ENCODE measurements at regions not wholly inside any gene's neighbourhood (a gene's known extent, or its start where the extent isn't known, plus 50 kb on each side); places are given as distances from the start of the nearest gene placed in this dataset.

- H3K27ac ChIP-seq (ENCODE audit: low read depth, low read length), result no peak overlapping the region
- H3K9me3 Mint-ChIP-seq, result peaks cover 0 to 2% (median 0%) of the 10 kb centered on the region in 11 donors
- ChIA-PET CTCF (no interaction called here), POLR2A (no interaction called here)
- intact Hi-C loops (cut with micrococcal nuclease), result no loop called here
- H3K27me3 ChIP-seq (ENCODE audit: control insufficient read depth in 2 of 2, insufficient read depth in 2 of 2, low read length in 2 of 2), result no peaks in the 10 kb centered on the region
- no peaks in the 10 kb centered on the region for H3K36me3 Mint-ChIP-seq
- H3K4me1 ChIP-seq (ENCODE audit: control insufficient read depth in 2 of 2, insufficient read depth in 2 of 2, low read length in 2 of 2), result no peaks in the 10 kb centered on the region
- H3K27ac Mint-ChIP-seq, result no peak overlapping the region
- H3K27me3 Mint-ChIP-seq, result peaks cover 0 to 13% (median 9%) of the 10 kb centered on the region in 5 donors
- no peaks in the 10 kb centered on the region for H3K9me3 ChIP-seq (ENCODE audit: control insufficient read depth in 2 of 3, low read length in 3 of 3)
- H3K36me3 ChIP-seq (ENCODE audit: control insufficient read depth in 2 of 3, insufficient read depth in 3 of 3, low read length in 3 of 3), result no peaks in the 10 kb centered on the region
- no peak overlapping the region for H3K4me3 Mint-ChIP-seq
- no peak for ATAC-seq
- H3K4me1 Mint-ChIP-seq, result no peaks in the 10 kb centered on the region
- DNase-seq, result no peak
- no peak overlapping the region for H3K4me3 ChIP-seq (ENCODE audit: low read length)
Measured at GRCh38 chr12:105740369-105740768, 398.4 kb downstream of the NUAK1 start.

GRCh38 chr12:105740970-105741725 lies 397.6 kb downstream of the NUAK1 start:
- POLR2A ChIA-PET, result no interaction called here
- ATAC-seq, result no peak
- no peak for DNase-seq
- H3K4me3 Mint-ChIP-seq, result no peak overlapping the region
- H3K27me3 Mint-ChIP-seq, result peaks cover 0 to 14% (median 9%) of the 10 kb centered on the region in 5 donors
- no peaks in the 10 kb centered on the region for H3K36me3 Mint-ChIP-seq
- intact Hi-C loops (cut with micrococcal nuclease), result no loop called here
- no peaks in the 10 kb centered on the region for H3K9me3 ChIP-seq (ENCODE audit: control insufficient read depth in 2 of 3, low read length in 3 of 3)
- no peak overlapping the region for H3K4me3 ChIP-seq (ENCODE audit: low read length)
- no peaks in the 10 kb centered on the region for H3K27me3 ChIP-seq (ENCODE audit: control insufficient read depth in 2 of 2, insufficient read depth in 2 of 2, low read length in 2 of 2)
- H3K36me3 ChIP-seq (ENCODE audit: control insufficient read depth in 2 of 3, insufficient read depth in 3 of 3, low read length in 3 of 3), result no peaks in the 10 kb centered on the region
- no peak overlapping the region for H3K27ac ChIP-seq (ENCODE audit: low read depth, low read length)
- CTCF ChIA-PET, result no interaction called here
- no peak overlapping the region for H3K27ac Mint-ChIP-seq
- H3K9me3 Mint-ChIP-seq, result peaks cover 0 to 2% (median 0%) of the 10 kb centered on the region in 11 donors
- H3K4me1 Mint-ChIP-seq, result no peaks in the 10 kb centered on the region
- no peaks in the 10 kb centered on the region for H3K4me1 ChIP-seq (ENCODE audit: control insufficient read depth in 2 of 2, insufficient read depth in 2 of 2, low read length in 2 of 2)

GRCh38 chr12:105741786-105742566 lies 396.8 kb downstream of the NUAK1 start:
- Mint-ChIP-seq H3K4me1 (no peaks in the 10 kb centered on the region), H3K27ac (no peak overlapping the region), H3K27me3 (peaks cover 0 to 14% (median 9%) of the 10 kb centered on the region in 5 donors), H3K4me3 (no peak overlapping the region), H3K36me3 (no peaks in the 10 kb centered on the region), H3K9me3 (peaks cover 0 to 2% (median 0%) of the 10 kb centered on the region in 11 donors)
- Histone ChIP-seq H3K27ac (ENCODE audit: low read depth, low read length) (no peak overlapping the region), H3K36me3 (ENCODE audit: control insufficient read depth in 2 of 3, insufficient read depth in 3 of 3, low read length in 3 of 3) (no peaks in the 10 kb centered on the region), H3K4me1 (ENCODE audit: control insufficient read depth in 2 of 2, insufficient read depth in 2 of 2, low read length in 2 of 2) (no peaks in the 10 kb centered on the region), H3K4me3 (ENCODE audit: low read length) (no peak overlapping the region), H3K27me3 (ENCODE audit: control insufficient read depth in 2 of 2, insufficient read depth in 2 of 2, low read length in 2 of 2) (no peaks in the 10 kb centered on the region), H3K9me3 (ENCODE audit: control insufficient read depth in 2 of 3, low read length in 3 of 3) (no peaks in the 10 kb centered on the region)
- intact Hi-C loops (cut with micrococcal nuclease), result no loop called here
- POLR2A ChIA-PET, result no interaction called here
- no peak for ATAC-seq
- CTCF ChIA-PET, result no interaction called here
- DNase-seq, result no peak

GRCh38 chr12:105742567-105742874 lies 396.2 kb downstream of the NUAK1 start:
- H3K27ac Mint-ChIP-seq, result no peak overlapping the region
- intact Hi-C loops (cut with micrococcal nuclease), result no loop called here

GRCh38 chr12:105744371-105745058 lies 394.2 kb downstream of the NUAK1 start:
- H3K4me3 Mint-ChIP-seq, result no peak overlapping the region
- no peaks in the 10 kb centered on the region for H3K36me3 Mint-ChIP-seq
- Histone ChIP-seq H3K4me1 (ENCODE audit: control insufficient read depth in 2 of 2, insufficient read depth in 2 of 2, low read length in 2 of 2) (no peaks in the 10 kb centered on the region), H3K36me3 (ENCODE audit: control insufficient read depth in 2 of 3, insufficient read depth in 3 of 3, low read length in 3 of 3) (no peaks in the 10 kb centered on the region), H3K27ac (ENCODE audit: low read depth, low read length) (no peak overlapping the region), H3K27me3 (ENCODE audit: control insufficient read depth in 2 of 2, insufficient read depth in 2 of 2, low read length in 2 of 2) (no peaks in the 10 kb centered on the region), H3K9me3 (ENCODE audit: control insufficient read depth in 2 of 3, low read length in 3 of 3) (no peaks in the 10 kb centered on the region), H3K4me3 (ENCODE audit: low read length) (no peak overlapping the region)
- DNase-seq, result no peak
- H3K27me3 Mint-ChIP-seq, result peaks cover 0 to 5% (median 5%) of the 10 kb centered on the region in 5 donors
- ChIA-PET CTCF (no interaction called here), POLR2A (no interaction called here)
- no peaks in the 10 kb centered on the region for H3K4me1 Mint-ChIP-seq
- peaks cover 0 to 2% (median 0%) of the 10 kb centered on the region in 11 donors for H3K9me3 Mint-ChIP-seq
- H3K27ac Mint-ChIP-seq, result no peak overlapping the region
- no peak for ATAC-seq
- intact Hi-C loops (cut with micrococcal nuclease), result no loop called here

More at GRCh38 chr12:105742567-105742874, 396.2 kb downstream of the NUAK1 start:
- Mint-ChIP-seq H3K4me1 (no peaks in the 10 kb centered on the region), H3K4me3 (no peak overlapping the region), H3K36me3 (no peaks in the 10 kb centered on the region), H3K9me3 (peaks cover 0 to 2% (median 0%) of the 10 kb centered on the region in 11 donors), H3K27me3 (peaks cover 0 to 10% (median 6%) of the 10 kb centered on the region in 5 donors)
- ATAC-seq (no peak), DNase-seq (no peak)
- no peaks in the 10 kb centered on the region for H3K9me3 ChIP-seq (ENCODE audit: control insufficient read depth in 2 of 3, low read length in 3 of 3)
- no peaks in the 10 kb centered on the region for H3K27me3 ChIP-seq (ENCODE audit: control insufficient read depth in 2 of 2, insufficient read depth in 2 of 2, low read length in 2 of 2)
- ChIA-PET POLR2A (no interaction called here), CTCF (no interaction called here)
- no peaks in the 10 kb centered on the region for H3K36me3 ChIP-seq (ENCODE audit: control insufficient read depth in 2 of 3, insufficient read depth in 3 of 3, low read length in 3 of 3)
- no peaks in the 10 kb centered on the region for H3K4me1 ChIP-seq (ENCODE audit: control insufficient read depth in 2 of 2, insufficient read depth in 2 of 2, low read length in 2 of 2)
- H3K27ac ChIP-seq (ENCODE audit: low read depth, low read length), result no peak overlapping the region
- no peak overlapping the region for H3K4me3 ChIP-seq (ENCODE audit: low read length)

GRCh38 chr12:105745811-105746210 lies 392.9 kb downstream of the NUAK1 start:
- Mint-ChIP-seq H3K27ac (no peak overlapping the region), H3K4me3 (no peak overlapping the region), H3K36me3 (no peaks in the 10 kb centered on the region), H3K9me3 (peaks cover 0 to 2% (median 0%) of the 10 kb centered on the region in 11 donors), H3K27me3 (peaks cover 0 to 5% (median 5%) of the 10 kb centered on the region in 5 donors), H3K4me1 (no peaks in the 10 kb centered on the region)
- no peaks in the 10 kb centered on the region for H3K9me3 ChIP-seq (ENCODE audit: control insufficient read depth in 2 of 3, low read length in 3 of 3)
- ChIA-PET POLR2A (no interaction called here), CTCF (no interaction called here)
- no peak overlapping the region for H3K4me3 ChIP-seq (ENCODE audit: low read length)
- ATAC-seq, result no peak
- H3K36me3 ChIP-seq (ENCODE audit: control insufficient read depth in 2 of 3, insufficient read depth in 3 of 3, low read length in 3 of 3), result no peaks in the 10 kb centered on the region
- no peaks in the 10 kb centered on the region for H3K27me3 ChIP-seq (ENCODE audit: control insufficient read depth in 2 of 2, insufficient read depth in 2 of 2, low read length in 2 of 2)
- DNase-seq, result no peak
- no peak overlapping the region for H3K27ac ChIP-seq (ENCODE audit: low read depth, low read length)
- intact Hi-C loops (cut with micrococcal nuclease), result no loop called here
- no peaks in the 10 kb centered on the region for H3K4me1 ChIP-seq (ENCODE audit: control insufficient read depth in 2 of 2, insufficient read depth in 2 of 2, low read length in 2 of 2)

Data from naive thymus-derived CD4-positive, alpha-beta T cell (primary cell).